HG03520 (cell line): ENCODE measurements at regions not wholly inside any gene's neighbourhood (a gene's known extent, or its start where the extent isn't known, plus 50 kb on each side); places are given as distances from the start of the nearest gene placed in this dataset.

Experiments
- ATAC-seq: cut with Tn5 transposase; IDR thresholded peaks from one replicate; pipeline ENCODE4 v1.9.1; 2021; ENCODE audit warnings: mild to moderate bottlenecking, moderate library complexity; ENCODE audit not compliant: unreplicated experiment

DNA sequence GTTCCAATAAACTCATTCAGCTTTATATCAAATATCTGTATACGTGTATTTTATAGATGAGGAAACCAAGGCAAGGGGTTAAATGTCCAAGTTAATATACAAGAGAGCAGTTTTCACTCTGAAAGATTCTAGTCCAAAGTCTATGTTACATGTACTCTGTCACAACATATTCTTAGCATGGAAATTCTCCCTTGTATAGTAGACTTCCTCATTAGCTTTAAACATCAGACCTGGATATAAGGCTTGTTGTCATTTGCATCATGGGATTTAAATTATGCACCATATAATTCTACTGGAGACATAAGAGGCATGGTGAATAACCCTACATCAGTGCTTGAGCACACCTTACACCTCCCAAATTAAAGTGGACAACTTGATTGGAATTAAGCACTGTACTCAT is 681.9 kb upstream of the CCDC179 start:
- no peak for ATAC-seq

DNA sequence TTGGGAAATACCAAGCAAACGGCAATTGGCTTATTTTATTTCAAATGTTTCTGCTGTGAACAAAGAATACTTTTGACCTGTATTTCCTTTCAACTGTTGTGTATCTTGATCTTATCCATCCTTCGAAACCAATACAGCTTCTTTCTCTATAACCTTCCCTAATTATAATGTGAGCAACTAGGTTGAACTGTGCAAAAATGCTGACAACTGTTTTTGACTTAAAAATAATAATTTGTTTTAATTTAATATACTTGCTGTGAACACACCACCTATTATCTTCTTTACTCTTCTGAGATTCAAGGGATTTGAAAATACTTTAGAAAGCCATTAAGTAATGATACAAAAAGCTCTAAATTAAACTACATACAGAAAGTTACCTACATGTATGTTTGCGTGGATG is 682.5 kb upstream of the CCDC179 start:
- ATAC-seq: no peak

DNA sequence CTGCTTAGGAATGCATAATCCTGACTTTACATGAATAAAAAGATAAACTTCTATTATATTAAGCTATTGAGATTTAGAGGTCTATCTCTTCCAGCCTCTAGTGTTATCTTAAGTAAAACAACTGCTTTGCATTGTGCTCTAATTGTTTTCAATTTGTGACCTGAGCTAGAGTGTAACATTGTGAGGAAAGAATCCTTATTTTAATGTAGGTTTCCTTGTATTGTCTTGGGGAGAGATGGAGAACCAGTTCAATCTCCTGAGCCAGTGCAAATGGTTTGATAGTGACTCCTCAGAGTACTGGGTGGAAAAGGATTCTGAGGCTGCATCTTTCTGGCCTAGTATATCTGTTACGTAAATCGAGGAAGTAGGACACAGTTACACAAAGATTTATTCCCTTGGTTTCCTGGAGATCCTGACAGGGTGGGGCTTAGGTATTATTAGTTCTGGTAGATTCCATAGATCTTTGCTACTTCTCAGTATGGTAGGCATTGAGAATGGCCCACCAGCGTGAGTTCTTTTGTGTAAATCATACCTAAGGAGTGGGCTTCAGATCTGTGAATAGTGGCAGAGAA is 683.5 kb upstream of the CCDC179 start:
- no peak for ATAC-seq

DNA sequence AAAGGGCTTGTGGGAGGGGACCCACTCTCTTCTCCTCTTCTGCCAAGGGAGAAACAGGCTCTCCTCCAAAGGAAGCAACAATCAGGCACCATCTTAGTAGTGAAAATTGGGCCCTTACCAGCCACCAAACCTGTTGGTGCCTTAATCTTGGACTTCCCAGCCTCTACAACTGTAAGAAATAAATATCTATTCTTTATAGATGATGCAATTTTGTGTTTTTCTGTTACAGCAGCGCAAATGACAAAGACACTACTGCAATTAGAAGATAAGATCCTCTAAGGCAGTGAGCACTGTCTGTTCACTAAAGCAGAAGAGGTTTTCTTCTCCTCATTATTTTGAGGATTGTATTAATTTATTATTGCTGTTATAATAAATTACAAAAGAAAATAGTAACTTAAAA is 691.4 kb upstream of the CCDC179 start:
- no peak for ATAC-seq

DNA sequence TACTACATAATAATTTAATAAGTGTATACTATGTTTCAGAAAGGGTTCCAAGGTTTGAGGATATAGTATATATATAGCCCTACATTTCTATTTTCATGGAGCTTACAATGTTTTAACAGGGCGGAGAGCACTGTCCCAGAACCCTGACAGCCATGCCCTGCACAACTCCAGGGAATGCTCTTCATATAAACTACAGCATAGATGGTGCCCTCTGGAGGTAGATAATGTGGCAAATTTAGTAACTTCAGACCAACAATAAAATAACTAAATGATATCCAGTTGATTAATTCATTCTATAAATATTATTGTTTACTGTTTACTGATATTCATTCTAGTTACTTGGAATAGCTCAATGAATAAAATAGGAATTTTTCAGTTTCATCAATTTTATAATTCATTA is 693.7 kb upstream of the CCDC179 start:
- no peak for ATAC-seq

GRCh38 chr11:23555085-23555484 is 694.8 kb upstream of the CCDC179 start:
- ATAC-seq: no peak

DNA sequence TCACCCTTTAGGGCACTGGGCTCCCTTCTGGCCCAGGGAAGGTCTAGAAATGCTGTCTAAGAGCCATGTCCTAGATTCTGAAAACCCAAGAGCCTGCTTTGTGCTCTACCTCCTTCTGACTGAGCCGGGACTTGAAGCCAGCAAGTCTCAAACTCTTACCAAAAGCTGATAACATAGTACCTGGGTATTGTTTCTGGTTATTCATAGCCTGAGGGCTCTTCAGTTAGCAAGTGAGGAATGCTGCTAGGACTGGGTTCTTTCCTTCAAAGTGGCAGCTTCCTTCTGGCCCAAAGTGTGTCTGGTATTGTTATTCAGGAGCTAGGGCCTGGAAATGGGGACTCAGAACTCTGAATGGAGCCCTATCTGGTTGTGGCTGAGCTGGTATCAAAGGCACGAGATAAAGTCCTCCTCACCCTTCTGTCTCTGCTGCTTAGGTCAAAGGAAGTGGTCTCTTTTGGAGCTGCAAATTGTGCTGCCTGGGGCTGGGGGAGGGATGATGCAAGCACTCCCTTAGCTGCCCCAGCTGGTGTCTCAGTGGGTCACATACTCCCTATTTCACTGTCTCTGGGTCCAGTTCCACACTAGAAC is 696.0 kb upstream of the CCDC179 start:
- no peak for ATAC-seq

GRCh38 chr11:23563591-23563990 is 703.3 kb upstream of the CCDC179 start:
- no peak for ATAC-seq

- no peak for ATAC-seq
Measured at GRCh38 chr11:23564370-23564769, 704.1 kb upstream of the CCDC179 start.

- ATAC-seq: no peak
Measured at GRCh38 chr11:23569134-23569533, 708.9 kb upstream of the CCDC179 start.

DNA sequence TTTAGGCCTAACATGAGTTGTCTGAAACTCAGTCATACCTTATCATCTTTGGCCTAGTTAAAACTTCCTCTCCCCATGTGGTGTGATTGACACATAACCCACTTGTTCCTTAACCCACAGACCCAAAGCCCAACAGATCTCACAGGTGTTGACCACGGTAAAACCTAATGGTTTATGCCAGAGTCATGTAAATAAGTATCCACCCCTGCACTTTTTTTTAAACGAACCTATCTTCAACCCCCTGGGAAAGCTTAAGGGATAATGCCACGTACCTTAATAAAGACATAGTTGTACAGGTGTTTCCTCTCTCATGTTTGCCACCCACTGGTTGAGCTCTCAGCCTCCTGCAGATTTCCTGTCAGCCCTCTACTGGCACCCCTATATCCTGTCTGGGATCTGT is 709.3 kb upstream of the CCDC179 start:
- peak; percentile 51 for ATAC-seq

- ATAC-seq: no peak
Measured at GRCh38 chr11:23570828-23571227, 710.6 kb upstream of the CCDC179 start.

DNA sequence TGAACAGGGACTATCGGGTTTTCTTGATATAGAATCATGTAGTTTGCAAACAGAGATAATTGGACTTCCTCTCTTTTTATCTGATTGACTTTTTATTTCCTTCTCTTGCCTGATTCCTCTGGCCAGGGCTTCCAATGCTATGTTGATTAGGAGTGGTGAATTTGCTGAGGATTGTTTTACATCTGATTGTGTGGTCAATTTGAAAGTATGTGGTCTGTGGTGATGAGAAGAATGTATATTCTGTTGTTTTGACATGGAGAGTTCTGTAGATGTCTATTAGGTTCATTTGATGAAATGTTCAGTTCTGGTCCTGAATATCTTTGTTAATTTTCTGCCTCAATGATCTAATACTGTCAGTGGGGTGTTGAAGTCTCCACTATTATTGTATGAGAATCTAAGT is 713.2 kb upstream of the CCDC179 start:
- no peak for ATAC-seq

- ATAC-seq: no peak
Measured at GRCh38 chr11:23574149-23574548, 713.9 kb upstream of the CCDC179 start.

DNA sequence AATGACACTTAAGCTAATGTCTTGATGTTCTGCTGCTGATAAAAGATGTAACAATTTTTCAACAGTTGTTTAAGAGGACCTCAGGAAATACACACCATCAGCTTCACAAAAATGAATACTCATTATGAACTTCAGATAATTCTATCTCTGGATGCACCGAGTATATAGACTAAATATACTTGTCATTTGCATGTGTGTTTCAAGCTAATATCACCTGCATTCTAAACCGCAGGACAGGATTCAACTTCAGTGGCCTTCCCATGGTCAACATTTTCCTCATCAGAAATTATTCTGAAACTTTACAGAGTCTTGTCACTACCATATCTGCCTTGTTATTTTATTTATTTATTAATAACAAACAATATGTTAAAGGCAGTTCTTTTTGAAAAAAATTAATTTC is 717.0 kb upstream of the CCDC179 start:
- no peak for ATAC-seq

- ATAC-seq: no peak
Measured at GRCh38 chr11:23585416-23586104, 725.3 kb upstream of the CCDC179 start.

GRCh38 chr11:23586173-23586572 is 725.9 kb upstream of the CCDC179 start:
- no peak for ATAC-seq

DNA sequence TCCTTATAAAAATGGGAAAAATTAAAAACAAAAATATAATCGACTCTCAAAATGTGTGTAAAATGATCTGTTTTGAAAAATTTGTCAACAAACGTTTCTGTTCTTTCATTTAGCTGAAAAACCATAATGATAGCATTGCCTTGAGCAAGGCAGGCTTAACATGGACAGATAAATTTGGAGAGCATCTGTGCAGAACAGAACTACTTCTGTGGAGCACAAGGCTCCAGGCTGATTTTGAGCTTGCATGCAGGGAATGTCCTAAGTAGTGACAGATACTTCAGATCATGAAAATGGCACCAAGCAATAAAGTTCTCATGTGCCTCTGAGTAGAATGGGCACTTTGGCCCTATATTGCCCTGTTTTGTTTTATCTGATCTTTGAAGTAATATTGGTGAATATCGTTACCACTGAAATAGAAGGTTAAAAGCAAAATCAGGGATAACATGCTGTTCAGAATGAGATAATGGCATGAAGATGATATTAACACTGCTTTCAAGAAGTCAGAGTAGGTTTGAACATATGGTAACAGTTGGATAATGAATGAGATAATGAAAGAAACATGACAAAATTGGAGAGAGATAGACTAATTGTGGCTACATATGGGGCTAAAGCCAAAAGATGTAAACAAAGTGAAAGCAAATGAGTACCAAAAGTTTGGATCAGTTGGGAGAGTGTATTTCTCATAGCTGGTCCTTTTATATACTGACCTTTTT is 730.5 kb upstream of the CCDC179 start:
- no peak for ATAC-seq

DNA sequence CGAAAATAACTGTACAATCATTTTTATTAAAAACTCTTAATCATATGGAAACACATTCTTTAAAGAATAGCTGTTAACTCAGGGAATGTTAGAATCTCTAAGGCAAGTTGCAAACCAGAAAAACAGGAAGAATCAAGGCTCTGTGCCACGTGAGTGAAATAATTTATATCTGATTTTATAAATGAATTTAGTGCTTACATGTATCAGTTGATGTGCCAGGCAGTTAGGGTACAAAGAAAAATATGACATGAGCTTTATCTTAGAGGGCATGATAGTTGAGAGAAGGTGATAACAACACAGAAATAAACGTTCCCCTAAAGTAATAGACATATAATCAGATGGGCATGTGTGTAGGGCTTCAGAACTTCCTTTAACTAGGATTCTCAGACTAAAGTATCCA is 734.5 kb upstream of the CCDC179 start:
- no peak for ATAC-seq

GRCh38 chr11:23604966-23605365 is 744.7 kb upstream of the CCDC179 start:
- ATAC-seq: no peak

DNA sequence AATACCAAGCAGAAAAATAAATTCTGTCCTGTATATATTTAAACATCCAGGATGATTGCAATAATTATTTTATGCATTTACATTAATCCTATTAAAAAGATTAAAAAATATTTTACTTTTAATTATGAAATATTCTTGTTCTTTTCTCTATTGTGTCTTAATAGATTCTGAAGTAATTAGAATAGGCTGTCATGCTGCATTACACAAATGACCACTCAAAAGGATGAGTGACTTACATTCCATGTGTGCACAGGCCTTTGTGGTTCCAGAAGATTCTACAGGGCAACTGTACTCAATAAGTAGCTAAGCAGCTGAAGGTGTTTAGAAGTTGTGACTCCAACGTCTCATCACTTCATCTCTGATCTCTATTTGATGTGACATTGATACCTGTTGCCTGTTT is 745.9 kb upstream of the CCDC179 start:
- ATAC-seq: no peak

DNA sequence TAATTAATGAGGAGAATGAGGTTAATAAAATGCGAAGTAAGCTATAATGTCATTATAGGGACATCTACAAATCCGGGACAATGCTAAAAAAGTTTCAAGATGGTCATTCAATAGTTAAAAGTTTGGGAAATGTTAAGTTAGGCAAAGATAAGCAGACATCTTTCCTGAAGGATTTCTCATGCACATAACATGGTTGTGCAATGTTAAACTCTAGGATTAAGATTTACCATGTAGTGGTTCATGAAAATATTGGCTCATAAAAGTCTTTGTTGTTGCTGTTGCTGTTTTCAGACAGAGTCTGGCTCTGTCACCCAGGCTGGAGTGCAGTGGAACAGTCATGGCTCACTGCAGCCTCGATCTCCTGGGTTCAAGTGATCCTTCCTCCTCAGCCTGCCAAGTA is 751.5 kb upstream of the CCDC179 start:
- no peak for ATAC-seq
